Caki2 (cell line): ENCODE measurements at regions not wholly inside any gene's neighbourhood (a gene's known extent, or its start where the extent isn't known, plus 50 kb on each side); places are given as distances from the start of the nearest gene placed in this dataset.
"Not testable (repeated sequence)": the region's sequence is repeated elsewhere in the genome, so short reads cannot be mapped to it uniquely, and the experiment has no call there.

Experiments
- DNase-seq: peaks from one replicate; pipeline ENCODE4 v3.0.0-alpha.2; 2015; ENCODE audit warnings: low read depth
- in situ Hi-C: cut with HindIII; loops from 2 replicates; pipeline ENCODE4 v1.10.0; 2016; ENCODE audit warnings: low sequenced_read_pairs, low pct_unique_long_range_greater_than_20kb, mixed read lengths

DNA sequence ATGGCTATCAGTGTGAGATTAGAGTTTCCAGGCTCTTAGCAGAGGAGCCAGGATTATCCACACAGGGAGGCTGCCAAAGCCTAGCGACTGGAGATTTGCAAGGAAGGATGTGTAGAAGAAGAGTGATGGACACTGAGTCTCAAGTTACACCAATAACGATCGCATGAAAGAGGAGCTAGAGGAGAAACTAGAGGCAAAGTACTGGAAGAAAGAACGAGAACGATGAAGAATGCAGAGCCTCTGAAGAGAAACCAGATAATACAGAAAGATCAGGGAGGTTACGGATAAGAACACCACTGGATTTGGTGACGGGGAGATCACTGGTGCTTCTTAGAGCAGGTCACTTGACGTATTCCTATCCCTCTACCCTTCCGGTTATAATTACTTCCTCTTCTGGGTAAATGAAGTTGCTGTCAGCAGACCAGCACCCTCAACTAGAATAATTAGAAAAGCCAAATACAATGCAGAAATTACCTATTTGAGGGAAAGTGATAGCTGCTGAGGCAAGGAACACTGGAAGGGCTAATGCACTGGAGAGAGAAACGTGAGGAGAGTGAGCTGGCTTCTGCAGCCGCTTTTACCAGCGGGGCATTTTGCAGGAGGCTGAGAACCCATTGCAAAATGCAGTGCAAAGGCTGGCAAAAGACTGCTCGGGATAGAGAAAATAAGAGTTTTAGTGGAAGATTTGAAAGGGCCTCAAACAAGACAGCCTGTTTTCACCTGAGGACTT is 93.1 kb upstream of the HIF1A start:
- DNase-seq, result no peak
- in situ Hi-C loops, result no loop called here

DNA sequence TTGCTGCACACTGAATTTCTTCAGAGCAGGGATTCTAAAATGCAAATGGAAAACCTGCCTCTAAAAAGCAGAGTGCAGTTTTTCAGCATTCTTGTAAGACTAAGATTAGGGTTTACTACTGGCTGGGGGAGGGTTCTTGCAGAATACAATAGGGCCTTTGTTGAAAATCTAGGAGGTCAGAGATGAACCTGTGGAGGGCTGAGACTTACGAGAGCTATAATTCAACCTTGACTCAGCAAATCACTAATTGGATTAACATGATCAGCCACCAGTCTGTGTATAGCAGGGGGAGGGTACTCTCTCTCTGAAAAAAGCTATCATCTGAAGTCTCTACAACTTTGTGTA is 92.6 kb upstream of the HIF1A start:
- peak; percentile 22 for DNase-seq

DNA sequence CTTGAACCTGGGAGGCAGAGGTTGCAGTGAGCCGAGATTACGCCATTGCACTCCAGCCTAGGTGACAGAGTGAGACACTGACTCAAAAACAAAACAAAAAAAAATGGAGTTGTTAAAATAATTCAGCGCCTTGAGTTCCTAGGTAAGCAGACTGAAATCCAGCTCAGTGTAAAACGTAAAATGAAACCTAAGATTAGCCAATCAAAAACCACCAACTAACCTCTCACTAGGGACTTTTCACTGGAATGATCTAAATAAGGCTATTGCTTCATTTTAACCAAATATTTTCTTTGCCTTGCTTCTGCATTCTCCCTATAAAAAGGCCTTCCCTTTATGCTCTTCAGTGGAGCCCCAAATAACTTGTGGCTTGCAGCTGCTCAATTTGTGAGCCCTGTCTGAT is 91.6 kb upstream of the HIF1A start:
- no peak for DNase-seq
- in situ Hi-C loops, result no loop called here

More for the DNA sequence above, 92.6 kb upstream of the HIF1A start:
- in situ Hi-C loops, result no loop called here

DNA sequence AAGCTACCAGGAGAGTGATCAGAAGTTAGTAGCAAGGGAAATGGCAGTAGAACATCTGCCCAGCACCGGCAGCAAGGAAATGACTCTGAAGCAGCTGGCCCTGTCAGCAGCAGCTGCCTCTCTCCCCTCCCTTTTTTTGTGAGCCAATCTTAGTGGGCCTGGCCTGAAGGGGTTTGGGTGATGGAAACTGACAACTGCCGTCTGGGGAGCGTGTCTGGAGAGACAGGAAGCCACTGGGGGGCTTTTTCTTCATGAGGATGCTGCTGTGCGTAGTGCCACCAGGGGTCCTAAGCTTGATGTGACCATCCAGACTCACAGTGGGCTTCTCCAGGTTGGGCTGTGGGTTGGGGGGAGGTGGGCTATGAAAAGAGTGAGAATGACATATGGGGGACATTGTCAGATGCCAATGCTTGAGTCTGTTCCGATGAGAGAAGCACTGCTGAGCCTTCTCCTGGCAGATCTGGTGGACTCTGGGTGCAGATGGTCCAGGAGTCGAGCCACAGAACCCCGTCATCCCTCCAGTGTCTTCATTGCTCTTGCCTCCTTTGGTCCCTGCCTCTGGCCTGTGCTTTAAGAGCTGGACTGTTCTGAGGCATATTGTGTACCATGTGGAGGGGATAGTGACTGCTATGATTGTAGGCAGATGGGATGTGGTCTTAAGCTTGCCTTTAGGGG is 87.6 kb upstream of the HIF1A start:
- DNase-seq, result no peak
- in situ Hi-C loops, result no loop called here

DNA sequence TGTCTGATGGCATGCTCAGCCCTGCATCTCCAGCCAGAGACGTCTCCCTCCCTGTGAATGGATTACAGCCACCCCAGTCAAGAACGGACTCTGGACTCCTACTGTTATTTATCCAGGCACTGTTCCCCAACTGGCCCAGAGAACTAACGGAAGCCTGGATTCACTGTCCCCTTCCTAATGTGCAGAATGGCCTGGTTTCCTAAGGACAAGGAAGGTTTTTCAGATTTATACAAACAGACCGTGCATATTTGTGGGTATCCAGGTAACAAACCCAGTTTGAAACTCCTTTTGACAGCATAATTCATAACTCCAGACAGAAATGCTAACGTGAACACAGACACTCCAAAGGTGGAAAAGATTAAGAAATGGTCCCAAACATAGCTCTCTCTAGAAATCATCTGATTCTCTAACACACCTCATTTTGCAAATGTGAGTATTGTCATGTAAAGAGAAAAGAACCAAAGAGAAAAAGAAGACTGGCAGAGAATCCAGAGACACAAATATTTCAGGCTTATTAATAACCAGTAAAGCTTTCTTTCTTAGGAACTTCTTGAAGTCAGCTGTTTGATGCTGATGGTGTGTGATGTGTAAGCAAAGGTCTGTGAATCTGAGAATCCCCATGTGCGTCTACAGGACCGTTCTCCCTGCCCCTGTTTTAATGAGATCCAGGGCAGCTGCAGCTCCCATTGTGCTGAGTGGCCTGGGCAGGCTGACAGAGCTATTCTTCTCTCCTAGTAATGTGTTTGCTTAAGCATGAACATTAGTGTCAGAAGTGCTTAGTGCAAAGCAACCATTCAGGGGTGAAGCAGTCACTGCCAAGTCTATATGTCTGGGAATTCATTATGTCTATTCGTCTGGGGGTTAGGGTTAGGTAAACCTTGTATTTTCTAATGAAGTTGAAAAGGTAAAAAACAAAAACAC is 86.8 kb upstream of the HIF1A start:
- in situ Hi-C loops, result no loop called here

DNA sequence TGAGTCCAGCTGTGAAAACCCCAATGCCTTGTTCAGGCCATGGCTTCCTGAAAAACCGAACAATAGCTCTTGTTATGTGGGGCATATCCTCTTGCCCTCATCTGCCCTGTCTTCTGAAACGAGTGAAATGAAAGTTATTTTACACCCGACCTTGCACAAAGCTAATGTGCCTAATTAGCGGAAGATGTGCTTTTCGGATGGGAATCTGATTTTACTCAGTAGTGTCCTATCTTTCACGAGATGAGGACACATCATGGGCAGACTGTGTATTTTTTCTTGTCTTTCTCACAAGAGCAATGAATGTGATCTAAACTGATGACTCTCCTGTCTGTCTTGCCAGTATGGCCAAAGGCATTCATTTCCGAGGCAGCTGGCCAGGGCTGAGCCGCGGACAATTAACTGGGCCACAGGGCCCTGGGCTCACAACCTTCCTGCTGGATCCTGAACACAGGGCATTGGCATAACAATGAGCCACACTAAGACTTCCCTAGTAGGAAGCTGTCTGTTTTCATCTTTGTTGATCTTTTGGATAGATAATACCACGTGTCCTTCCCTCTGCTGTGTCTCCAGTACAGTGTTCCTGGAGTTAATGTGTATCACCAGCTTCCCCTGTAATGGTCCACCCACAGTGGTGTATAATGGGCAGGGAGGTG is 86.0 kb upstream of the HIF1A start:
- DNase-seq, result peak; percentile 52

More for the DNA sequence above, 86.8 kb upstream of the HIF1A start:
- DNase-seq, result no peak

DNA sequence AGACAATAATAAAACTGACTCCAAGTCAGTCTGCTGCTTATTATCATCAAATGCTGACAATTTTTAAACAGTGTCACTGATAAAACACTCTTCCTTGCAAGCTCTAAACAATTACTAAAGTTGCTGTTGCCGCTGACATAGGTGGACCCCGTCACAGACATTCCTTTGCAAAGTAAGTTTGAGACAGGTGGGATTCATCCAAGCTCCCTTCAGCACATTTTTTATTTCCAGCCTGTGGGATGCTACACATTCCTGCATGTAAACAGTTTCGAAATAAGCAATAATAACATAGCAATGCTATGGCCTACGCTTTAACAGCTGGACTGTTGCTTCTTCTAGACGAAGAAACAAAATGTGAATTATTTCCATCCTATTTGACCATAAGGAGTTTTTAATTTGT is 85.4 kb upstream of the HIF1A start:
- no peak for DNase-seq
- in situ Hi-C loops, result no loop called here

More for the DNA sequence above, 86.0 kb upstream of the HIF1A start:
- in situ Hi-C loops, result no loop called here

DNA sequence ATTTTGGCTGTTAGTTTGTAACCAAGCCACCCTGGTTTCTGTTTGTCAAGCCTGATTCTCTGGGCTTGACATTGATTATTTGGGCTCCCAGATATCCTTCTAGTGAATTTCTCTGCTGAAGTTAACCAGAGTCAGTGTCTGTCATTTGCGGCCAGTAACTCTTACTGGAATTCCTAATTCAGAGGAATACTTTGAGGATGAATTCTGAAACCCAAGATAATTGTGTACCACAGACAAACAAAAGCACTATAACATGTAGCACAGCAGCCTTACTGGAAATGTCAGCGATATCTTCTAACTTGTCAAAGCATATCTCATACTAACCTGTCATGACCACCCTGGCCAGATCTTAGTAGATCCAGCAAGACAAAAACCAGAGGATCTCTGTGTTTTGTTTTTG is 84.4 kb upstream of the HIF1A start:
- in situ Hi-C loops, result no loop called here
- no peak for DNase-seq

DNA sequence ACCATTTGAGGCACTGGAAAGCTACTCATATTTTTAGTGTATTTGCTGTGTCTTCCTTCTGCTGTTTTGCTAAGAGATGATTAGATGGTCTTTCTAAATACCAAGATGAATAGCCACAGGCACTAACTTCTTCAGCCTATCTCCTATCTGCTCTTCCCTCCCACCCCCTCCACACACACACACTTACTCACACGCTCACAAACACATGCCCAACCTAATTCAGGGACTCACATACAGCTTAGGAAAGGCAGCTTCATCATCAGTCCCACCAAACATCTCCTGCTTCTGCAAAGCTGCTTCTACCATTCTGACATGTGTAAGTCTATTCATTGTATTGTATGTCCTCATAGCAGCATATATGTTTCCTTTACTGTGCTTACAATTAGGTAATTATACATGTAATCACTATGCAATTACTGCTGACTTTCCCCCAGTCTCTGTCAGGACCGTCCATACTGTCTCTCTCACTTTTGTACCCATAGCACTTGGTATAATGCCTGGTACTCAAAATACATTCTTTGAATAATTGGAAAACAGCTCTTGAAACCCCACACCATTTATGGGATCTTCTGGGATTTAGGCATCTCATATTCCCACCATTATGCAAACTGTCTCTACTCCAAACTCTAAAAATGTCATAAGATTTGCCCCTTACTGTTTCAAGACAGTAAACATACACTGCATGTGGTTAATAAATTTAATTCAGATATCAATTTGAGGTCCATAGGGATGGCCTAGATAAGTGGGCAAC is 83.3 kb upstream of the HIF1A start:
- DNase-seq, result no peak
- in situ Hi-C loops, result no loop called here

DNA sequence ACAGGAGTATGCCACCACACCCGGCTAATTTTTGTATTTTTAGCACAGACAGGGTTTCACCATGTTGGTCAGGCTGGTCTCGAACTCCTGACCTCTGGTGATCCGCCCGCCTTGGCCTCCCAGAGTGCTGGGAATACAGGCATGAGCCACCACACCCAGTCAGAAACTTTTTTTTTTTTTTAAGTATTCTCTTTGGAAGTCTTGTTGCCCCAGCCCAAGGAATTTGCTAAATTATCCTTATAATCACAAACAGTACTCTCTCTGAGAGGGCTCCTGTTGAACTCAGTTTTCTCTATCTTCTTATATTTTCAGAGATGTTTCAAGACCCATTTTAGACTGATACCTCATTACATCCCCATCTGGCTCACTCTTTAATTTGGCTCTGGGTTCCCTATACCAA is 82.3 kb upstream of the HIF1A start:
- DNase-seq, in situ Hi-C loops: not testable (repeated sequence)

DNA sequence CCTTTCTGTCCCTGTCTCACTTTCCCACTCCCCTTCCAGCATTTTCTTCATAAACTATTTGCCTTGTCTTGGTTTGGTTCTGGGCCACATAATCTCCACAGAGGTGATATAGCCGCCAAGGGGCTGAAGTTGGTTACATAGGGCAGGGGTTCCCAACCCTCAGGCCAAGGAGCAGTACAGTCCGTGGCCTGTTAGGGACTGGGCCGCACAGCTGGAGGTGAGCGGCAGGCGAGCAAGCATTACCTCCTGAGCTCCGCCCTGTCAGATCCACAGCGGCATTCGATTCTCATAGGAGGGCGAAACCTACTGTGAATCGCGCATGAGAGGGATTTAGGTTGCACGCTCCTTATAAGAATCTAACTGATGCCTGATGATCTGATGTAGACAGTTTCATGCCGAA is 80.6 kb upstream of the HIF1A start:
- in situ Hi-C loops, result no loop called here
- DNase-seq, result no peak

DNA sequence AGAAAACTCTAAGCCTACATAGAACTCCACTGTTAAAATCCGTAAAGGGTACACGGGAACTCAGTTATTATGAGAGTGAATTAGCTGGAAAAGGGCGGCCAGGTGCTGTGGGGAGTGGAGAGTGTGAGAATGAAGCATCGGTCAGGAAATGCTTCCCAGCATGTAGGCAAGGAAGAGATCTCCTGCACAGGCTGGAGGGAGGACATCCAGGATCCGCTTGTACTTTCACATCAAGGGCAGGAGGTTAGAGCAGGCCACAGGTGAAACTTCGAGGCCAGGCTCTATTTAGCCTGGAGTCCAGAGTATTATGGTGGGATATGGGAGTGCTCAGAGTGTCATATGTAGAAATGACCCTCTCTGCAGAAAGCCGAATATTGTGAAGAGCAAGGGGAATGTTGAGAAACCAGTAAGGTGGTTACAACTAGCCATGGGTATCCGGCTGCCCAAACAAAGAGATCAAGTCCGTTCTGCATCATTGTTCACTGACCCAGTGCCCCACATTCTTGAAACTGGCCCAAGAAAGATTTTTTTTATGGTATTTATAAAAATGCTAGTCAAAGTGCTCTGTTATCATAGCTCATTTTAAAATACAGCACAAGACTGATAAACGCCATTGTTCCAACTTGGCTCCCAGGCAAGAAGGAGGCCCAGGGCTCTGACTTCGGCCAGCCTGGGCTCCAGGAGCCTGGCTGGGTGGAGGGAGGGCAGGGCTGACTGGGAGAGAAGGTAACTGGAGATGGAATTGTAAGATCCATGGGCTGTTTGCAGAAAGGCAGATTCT is 79.4 kb upstream of the HIF1A start:
- in situ Hi-C loops, result no loop called here
- DNase-seq, result peak; percentile 39

DNA sequence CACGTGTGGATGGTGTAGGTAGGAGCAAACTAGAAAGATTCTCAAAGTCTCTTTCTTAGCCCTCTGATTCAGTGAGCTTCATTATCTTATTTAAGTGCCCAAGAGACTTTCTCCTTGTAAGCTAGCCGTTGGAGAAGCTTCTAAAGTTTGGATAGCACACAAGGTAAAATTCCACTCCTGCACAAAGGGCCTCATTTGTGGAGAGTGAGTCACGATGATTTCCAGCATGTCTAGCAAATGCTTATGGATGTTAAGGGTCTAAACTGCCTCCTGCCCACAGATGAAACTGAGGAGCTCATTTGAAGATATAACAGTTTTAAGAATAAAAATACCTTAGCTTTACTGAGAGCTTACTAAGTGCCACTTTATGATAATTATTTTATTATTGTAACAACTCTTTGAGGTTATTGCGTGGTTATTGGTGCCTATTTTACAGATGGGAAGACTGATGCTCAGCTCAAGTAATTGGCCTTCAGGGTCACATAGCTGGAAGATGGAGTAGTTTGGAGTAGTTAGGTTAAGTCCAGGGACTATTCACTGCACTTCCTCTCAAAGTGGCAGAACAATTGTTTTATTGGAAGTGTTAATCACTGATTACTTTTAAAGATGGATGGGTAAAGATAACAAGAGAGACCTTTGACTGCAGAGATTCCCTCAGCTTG is 78.7 kb upstream of the HIF1A start:
- in situ Hi-C loops, result no loop called here
- DNase-seq, result no peak

DNA sequence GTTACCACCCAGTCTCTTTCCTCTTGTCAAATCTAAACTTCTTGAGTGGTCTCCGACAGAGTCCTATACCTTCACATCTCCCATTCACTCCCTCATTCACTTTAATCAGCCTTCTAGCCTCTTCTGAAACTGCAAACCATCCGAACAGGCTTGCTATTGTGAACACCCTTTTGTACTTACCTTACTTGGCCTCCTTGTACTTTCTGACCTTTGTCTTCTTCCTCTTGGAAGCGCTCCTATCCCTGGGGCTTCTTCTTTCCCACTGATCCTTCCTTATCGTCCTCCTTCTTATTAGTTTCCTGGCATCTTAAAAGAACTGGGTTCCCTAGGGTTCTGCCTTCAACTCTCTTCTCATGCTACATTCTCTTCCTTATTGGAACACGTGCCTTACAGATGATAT is 76.9 kb upstream of the HIF1A start:
- no peak for DNase-seq
- in situ Hi-C loops, result no loop called here

DNA sequence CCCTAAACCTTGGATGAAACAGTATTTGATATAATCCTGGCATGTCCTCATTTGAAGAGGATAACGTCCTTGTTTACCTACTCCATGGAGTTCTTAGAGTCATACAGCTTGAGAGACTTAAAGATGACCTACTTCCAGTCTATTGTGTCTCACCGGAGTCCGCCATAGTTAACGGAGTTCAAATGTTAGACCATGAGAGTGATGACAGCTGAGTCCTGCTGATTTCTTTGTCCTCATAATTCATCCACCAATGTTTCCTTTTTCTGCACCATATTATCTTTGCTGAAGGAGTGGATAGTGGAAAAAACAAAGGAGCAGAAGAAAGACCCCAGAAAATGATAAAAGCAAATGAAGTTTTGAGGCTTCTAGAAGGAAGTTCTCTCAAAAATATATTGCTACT is 75.8 kb upstream of the HIF1A start:
- in situ Hi-C loops, result no loop called here
- DNase-seq, result no peak

DNA sequence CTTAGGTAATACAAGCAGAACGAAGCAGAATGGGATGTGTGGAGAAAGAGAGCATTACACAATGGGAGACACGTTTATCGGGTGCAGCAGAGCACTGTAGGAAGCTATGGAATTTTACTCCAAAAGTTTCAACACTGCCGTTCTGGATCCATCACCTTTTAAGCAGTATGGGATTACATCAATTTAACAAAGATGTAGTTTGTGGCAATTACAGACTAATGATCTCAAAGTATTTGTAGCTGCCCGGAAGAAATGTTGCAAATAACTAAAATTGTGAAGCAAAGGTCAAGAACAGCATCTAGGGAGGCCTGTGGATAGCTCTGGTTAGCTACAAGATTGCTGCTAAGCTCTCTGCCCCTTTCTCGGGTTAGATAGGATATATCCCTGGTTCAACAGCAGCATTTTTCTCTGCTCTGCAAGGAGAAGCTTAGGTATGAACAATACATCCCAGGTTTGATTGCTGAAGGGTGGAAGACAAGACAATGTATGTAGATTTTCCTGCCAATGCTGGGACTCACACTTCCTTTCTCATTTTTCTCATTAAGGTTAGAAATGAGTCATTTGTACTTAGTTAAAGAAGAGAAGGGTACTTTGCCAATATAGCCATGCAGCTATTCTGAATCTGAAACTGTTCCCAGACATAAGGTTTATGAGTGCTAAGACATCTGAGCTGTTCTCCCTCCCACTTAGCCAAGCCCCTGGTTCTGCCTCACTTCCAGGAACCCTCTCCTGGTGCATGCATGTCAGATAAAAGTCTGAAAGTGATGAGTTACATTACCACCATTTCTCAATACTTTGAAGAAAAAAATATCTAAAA is 75.0 kb upstream of the HIF1A start:
- no peak for DNase-seq
- in situ Hi-C loops, result no loop called here
